ENCODE measurements at regions not wholly inside any gene's neighbourhood (a gene's known extent, or its start where the extent isn't known, plus 50 kb on each side); places are given as distances from the start of the nearest gene placed in this dataset.

DNA sequence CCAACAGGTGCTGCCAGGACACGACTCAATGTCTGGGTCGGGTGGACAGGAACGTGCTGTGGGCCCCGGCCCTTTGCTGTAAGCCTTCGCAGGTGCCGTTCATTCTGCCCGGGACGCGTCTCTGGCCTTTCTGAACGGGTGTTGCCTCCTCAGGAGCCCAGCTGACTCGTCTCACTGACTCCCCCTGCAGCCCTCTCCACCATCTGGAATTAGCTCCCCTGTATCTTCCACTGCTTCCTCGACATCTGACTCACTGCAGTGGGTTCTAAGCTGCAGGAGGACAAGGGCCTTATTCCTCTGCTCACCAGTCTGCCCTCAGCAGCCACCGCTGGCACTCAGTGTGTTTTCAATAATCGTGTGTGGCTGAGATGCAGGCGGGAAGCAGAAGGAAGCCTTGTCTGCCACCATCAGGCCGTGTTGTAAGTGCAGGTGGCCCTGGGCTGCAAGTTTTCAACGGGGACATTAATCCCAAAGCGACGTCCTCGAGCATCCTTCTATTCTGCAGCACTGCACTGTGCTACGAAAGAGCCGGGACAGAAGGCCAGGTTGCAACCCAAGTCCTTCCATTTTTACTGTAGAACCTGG is 256.2 kb downstream of the FOXL1 start:
- TF ChIP-seq, protein P1, sequence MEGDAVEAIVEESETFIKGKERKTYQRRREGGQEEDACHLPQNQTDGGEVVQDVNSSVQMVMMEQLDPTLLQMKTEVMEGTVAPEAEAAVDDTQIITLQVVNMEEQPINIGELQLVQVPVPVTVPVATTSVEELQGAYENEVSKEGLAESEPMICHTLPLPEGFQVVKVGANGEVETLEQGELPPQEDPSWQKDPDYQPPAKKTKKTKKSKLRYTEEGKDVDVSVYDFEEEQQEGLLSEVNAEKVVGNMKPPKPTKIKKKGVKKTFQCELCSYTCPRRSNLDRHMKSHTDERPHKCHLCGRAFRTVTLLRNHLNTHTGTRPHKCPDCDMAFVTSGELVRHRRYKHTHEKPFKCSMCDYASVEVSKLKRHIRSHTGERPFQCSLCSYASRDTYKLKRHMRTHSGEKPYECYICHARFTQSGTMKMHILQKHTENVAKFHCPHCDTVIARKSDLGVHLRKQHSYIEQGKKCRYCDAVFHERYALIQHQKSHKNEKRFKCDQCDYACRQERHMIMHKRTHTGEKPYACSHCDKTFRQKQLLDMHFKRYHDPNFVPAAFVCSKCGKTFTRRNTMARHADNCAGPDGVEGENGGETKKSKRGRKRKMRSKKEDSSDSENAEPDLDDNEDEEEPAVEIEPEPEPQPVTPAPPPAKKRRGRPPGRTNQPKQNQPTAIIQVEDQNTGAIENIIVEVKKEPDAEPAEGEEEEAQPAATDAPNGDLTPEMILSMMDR (conservative IDR thresholded peaks at IDR 0.05; ENCODE audit: low read length), result no peak
- no peak for TF ChIP-seq EZH2phosphoT487 (IDR thresholded peaks at IDR 0.05; ENCODE audit: borderline replicate concordance, low read depth, low read length)

All from OCI-LY7 (cell line).